ENCODE measurements at regions not wholly inside any gene's neighbourhood (a gene's known extent, or its start where the extent isn't known, plus 50 kb on each side); places are given as distances from the start of the nearest gene placed in this dataset.

DNA sequence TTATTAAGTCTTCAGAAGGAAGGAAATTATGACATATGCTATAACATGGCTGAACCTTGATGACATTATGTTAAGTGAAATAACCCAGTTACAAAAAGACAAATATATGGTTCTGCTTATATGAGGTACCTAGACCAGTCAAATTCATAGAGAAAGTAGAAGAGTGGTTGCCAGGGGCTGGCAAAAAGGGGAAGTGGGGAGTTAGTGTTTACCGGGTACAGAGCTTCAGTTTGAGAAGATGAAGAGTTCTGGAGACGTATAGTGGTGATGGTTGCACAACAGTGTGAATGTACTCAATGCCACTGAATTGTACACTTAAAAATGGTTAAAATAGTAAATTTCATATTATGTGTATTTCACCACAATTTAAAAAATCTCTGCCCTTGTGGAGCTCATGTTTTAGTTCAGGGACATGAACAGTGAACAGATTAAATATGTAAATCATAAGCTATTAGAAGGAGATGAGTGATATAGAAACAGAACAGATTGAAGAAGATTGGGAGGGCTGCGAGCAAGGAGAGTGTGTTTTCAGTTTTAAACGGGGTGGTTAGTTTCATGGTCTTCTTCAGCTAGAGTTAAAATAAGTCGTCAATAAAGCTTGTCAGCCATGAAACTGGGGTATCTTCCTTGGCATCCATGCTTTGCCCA lies 355.2 kb downstream of the KCNRG start:
- no peak for DNase-seq
- TF ChIP-seq, protein P1, sequence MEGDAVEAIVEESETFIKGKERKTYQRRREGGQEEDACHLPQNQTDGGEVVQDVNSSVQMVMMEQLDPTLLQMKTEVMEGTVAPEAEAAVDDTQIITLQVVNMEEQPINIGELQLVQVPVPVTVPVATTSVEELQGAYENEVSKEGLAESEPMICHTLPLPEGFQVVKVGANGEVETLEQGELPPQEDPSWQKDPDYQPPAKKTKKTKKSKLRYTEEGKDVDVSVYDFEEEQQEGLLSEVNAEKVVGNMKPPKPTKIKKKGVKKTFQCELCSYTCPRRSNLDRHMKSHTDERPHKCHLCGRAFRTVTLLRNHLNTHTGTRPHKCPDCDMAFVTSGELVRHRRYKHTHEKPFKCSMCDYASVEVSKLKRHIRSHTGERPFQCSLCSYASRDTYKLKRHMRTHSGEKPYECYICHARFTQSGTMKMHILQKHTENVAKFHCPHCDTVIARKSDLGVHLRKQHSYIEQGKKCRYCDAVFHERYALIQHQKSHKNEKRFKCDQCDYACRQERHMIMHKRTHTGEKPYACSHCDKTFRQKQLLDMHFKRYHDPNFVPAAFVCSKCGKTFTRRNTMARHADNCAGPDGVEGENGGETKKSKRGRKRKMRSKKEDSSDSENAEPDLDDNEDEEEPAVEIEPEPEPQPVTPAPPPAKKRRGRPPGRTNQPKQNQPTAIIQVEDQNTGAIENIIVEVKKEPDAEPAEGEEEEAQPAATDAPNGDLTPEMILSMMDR (IDR thresholded peaks at IDR 0.05): no peak
- no peak overlapping the region for H3K27ac Mint-ChIP-seq
- H3K9me3 Mint-ChIP-seq: no peaks in the 10 kb centered on the region
- H3K4me1 Mint-ChIP-seq (ENCODE audit: low read depth): peaks cover 19% of the 10 kb centered on the region
- intact Hi-C loops (cut with micrococcal nuclease): no loop called here
- H3K4me3 Mint-ChIP-seq: no peak overlapping the region
- CTCF ChIA-PET: no interaction called here
- POLR2A ChIA-PET: no interaction called here
- H3K27me3 Mint-ChIP-seq: peaks cover 15% of the 10 kb centered on the region
- H3K36me3 Mint-ChIP-seq (ENCODE audit: low read depth): no peaks in the 10 kb centered on the region
- no peak for ATAC-seq

DNA sequence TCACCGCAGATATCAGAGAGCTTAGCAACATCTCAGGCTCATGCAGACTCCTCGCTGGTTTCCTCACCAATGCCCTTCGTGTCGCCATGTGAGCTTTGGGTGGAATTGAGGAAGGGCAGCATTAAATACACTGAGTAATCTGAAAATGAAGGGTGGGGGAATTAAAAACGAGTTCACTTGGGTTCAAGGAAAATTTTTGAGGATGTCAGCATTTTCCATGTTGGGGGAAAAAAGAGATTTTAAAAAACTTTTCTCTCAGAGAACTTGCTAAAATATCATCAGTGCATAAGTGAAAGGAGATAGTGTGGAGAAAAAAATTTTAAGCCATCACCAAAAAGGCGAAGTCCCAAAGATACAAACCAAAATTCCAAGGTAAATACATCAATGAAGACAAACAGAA lies 359.3 kb downstream of the KCNRG start:
- H3K27me3 Mint-ChIP-seq: peaks cover 18% of the 10 kb centered on the region
- ChIA-PET CTCF (no interaction called here), POLR2A (no interaction called here)
- no peak for DNase-seq
- peaks cover 5% of the 10 kb centered on the region for H3K4me1 Mint-ChIP-seq (ENCODE audit: low read depth)
- H3K9me3 Mint-ChIP-seq: no peaks in the 10 kb centered on the region
- TF ChIP-seq, protein P1 (IDR thresholded peaks at IDR 0.05): no peak
- intact Hi-C loops (cut with micrococcal nuclease): no loop called here
- no peak overlapping the region for H3K27ac Mint-ChIP-seq
- H3K36me3 Mint-ChIP-seq (ENCODE audit: low read depth): no peaks in the 10 kb centered on the region
- ATAC-seq: no peak
- H3K4me3 Mint-ChIP-seq: no peak overlapping the region

DNA sequence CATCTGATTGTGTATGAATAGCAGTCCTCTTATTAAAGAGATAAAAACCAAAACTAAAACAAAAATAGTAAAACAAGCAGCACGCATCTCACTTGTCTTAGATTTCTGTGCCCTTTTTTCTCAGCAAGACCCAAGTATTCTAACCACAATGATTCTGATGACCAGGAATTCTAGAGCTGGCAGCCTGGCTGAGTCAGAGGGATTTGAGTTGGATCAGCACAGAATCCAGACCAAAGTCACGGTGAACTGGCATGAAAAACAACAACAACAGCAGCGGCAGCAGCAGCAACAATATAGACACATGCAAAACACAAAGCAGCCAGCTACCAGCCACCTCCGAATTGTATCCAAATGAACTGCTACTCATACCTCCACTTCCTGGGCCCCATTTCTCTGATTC lies 360.5 kb downstream of the KCNRG start:
- POLR2A ChIA-PET: no interaction called here

DNA sequence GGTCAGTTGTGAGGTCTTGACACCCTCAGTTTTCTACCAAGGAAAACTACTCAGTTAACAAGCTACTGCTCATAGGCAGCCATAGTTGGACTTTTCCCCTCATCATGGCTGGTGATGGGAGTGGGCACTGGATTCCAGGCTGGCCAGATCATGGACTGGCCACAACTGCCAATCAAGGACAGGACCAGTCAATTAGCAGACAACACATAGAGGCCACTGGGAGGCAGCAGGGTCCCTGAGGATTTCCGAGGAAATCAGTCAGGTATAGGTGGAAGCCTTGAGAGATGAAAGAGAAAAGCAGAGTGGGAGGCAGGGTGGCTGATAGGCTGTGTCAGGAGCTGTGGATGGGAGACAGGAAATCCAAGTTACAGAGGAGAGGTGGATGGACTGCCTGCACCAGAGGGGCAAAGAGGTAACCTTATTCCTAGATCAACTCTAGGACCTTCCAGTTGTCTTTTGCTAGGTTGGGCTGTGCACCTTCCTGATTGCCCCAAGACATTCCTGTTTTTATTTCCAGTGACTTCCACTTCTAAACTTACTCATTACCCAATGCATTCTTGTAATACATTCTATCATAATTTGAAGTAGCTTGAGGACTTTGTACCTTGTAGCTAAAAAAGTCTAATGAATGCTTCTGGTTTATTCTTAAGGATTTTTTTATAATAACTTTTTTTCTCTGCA lies 361.8 kb downstream of the KCNRG start:
- ChIA-PET POLR2A (interaction anchor here (1.4 kb wide), 1 partner anchor 11 kb away, joined by 4 read pairs; no protein-coding TSS in a partner anchor), CTCF (no interaction called here)
- Mint-ChIP-seq H3K4me1 (ENCODE audit: low read depth) (peaks cover 5% of the 10 kb centered on the region), H3K9me3 (peaks cover 16% of the 10 kb centered on the region), H3K36me3 (ENCODE audit: low read depth) (peaks cover 10% of the 10 kb centered on the region), H3K27ac (no peak overlapping the region), H3K27me3 (peaks cover 9% of the 10 kb centered on the region), H3K4me3 (no peak overlapping the region)
- TF ChIP-seq, protein P1 (IDR thresholded peaks at IDR 0.05): no peak
- intact Hi-C loops (cut with micrococcal nuclease): no loop called here
- DNase-seq (no peak), ATAC-seq (no peak)

More for the DNA sequence above, 360.5 kb downstream of the KCNRG start:
- peaks cover 5% of the 10 kb centered on the region for H3K36me3 Mint-ChIP-seq (ENCODE audit: low read depth)
- DNase-seq: no peak
- intact Hi-C loops (cut with micrococcal nuclease): no loop called here
- peaks cover 16% of the 10 kb centered on the region for H3K27me3 Mint-ChIP-seq
- TF ChIP-seq, protein P1 (IDR thresholded peaks at IDR 0.05): no peak
- CTCF ChIA-PET: no interaction called here
- H3K4me3 Mint-ChIP-seq: no peak overlapping the region
- peaks cover 7% of the 10 kb centered on the region for H3K9me3 Mint-ChIP-seq
- H3K4me1 Mint-ChIP-seq (ENCODE audit: low read depth): peaks cover 5% of the 10 kb centered on the region
- no peak for ATAC-seq
- no peak overlapping the region for H3K27ac Mint-ChIP-seq

DNA sequence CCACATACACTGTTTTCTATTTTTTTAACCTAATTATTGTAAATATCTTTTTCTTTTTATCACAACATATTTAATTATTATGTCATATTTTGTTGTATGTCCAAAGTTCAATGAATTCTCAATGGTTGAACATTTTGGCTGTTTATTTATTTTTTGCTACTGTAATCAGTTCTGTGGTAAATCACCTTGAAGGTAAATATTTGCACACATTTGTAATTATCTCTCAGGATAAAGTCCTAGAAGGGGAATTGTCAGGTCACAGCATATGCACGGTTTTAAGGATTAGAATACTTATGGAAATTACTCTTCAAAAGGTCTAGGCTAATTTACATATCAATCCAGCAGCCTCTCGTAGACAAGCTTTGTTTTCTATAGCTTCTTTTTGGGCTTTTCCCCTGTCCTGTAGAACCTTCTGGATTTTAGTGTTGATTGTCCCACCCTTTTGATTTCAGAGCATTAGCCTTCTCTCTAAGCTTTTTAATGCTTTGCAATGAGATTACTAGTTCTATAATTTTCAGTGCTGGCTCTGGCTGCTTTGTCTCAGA lies 362.6 kb downstream of the KCNRG start:
- CTCF ChIA-PET: interaction anchor here (0.6 kb wide), 1 partner anchor 182 kb away, joined by 3 read pairs; no protein-coding TSS in a partner anchor
- ATAC-seq (no peak), DNase-seq (no peak)
- Mint-ChIP-seq H3K4me3 (no peak overlapping the region), H3K27ac (no peak overlapping the region), H3K9me3 (peaks cover 17% of the 10 kb centered on the region), H3K36me3 (ENCODE audit: low read depth) (peaks cover 10% of the 10 kb centered on the region), H3K4me1 (ENCODE audit: low read depth) (peaks cover 5% of the 10 kb centered on the region), H3K27me3 (peaks cover 9% of the 10 kb centered on the region)
- POLR2A ChIA-PET: interaction anchor here (1.4 kb wide), 1 partner anchor 11 kb away, joined by 4 read pairs; no protein-coding TSS in a partner anchor
- intact Hi-C loops (cut with micrococcal nuclease): no loop called here
- TF ChIP-seq, protein P1 (IDR thresholded peaks at IDR 0.05): no peak
